GM03348 (cell line): ENCODE measurements at regions not wholly inside any gene's neighbourhood (a gene's known extent, or its start where the extent isn't known, plus 50 kb on each side); places are given as distances from the start of the nearest gene placed in this dataset.

ENCODE experiments used
- DNase-seq: peaks from one replicate; pipeline ENCODE4 v3.0.0; 2012; ENCODE audit warnings: low spot score

DNA sequence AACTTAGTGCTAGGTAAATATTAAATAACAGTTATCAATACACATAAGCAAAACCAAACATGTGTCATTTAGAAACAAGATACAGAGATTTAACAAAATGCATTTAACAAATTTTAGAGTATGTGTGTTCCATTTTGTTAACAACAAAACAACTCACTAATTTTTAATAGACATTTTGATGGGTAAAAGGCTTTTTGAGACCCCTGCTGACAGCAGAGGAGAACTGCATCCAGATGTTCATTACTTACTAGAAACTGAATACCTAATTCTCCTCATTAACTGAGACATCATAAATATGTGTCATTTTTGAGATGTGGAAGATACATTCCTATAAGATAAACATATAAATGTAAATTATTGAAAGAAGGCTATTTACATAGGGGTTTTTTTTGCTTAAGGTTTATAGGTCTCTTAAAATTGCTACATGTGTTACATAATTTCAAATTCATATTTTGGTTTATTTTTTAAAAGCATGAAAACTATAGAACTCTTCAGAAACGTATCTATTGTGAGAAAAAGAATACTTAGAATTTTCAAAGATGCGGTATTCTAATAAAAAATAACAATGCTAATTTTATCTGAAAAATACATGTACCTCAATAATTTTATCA is 1009.8 kb downstream of the TUSC7 start:
- peak; percentile 44 for DNase-seq

DNA sequence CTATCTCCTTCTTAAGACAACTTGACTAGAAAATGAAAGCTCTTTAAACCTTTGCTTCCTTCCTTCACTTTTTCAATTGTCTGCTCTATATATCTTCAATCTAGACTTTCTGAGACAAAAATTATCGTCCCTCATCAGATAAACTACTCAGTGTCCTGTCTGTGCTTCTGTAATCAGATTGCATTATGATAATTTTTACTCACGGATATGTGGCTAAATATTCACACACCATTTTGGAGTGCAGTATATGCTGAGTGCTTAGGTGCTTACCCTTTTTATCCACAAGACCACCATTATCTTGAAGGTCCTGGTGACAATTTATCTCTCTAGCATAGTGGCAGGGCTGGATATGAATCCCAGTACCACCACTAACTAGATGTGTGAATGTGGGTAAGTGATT is 1012.3 kb downstream of the TUSC7 start:
- DNase-seq: no peak

DNA sequence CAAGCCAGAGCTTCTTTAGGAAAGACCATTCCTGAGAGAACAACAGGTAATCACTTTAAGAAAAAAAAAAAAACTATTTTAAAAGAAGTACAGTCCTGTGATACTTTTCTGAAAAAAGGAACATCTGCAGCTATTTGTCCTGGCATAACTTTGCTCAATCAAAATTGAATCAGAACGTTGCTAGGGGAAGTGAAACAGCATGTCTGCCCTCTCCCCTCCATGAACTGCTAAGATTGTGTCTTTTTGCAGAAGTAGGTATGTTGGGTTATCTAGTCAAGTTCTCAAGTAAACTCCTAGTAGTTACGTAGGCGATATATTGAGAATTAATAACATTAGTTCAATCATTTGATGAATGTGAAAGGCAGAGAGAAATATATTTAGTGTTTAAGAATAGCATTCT is 1013.3 kb downstream of the TUSC7 start:
- DNase-seq: no peak

DNA sequence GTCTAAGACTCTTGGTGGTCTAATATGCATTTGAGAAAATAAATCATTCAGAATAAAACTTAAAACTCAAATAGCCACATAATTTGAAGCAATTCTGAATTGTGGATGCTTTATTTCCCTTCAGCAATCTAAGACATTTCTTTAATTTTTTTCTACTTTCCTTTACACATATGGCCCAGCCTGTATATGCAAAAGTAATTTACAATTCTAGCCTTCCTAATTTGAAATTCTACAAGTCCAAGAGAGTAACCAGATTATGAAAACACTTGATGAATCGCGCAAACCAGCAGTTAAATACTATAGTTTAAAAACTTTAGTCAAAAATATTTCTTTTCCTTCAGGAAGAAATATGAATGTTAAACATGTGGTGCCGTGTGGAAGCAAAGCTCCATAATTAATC is 1014.2 kb downstream of the TUSC7 start:
- no peak for DNase-seq

GRCh38 chr3:117725314-117725713 is 1015.7 kb downstream of the TUSC7 start:
- no peak for DNase-seq

DNA sequence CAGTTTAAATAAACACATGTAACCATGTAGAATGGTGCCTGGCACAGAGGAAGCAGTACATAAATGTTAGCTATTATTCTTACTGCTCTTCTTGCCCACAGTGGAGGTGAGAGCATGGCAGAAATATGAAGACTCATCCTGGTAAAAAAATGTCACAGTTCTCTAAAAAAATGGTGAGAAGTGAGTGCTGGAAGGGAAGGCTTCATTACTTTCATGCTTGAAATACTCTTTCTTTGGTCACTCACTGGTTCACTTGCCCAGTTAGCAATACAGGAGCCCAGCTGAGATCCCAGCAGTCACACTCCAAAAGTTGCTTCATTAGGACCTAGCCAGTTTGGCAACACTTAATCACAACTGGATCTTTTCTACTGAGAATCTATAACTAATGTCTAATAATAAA is 1017.2 kb downstream of the TUSC7 start:
- DNase-seq: no peak

DNA sequence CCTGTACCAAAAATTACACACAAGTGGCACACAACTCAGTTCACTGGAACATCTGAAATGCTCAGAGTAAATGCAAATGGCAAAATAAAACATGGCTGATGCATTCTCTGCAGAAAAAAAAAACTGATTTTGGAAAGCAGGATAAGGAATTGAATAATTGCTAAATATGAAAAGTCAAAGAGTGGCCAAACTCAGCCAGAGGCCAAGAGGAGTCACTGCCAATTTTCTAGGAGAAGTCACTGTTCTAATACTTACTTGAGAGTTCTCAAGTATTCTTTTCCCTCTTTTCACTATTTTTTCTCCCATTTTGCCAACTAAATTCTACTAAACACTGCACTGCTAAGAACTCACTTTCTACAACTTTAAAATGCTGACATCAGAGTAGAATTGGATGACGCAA is 1018.6 kb downstream of the TUSC7 start:
- no peak for DNase-seq

DNA sequence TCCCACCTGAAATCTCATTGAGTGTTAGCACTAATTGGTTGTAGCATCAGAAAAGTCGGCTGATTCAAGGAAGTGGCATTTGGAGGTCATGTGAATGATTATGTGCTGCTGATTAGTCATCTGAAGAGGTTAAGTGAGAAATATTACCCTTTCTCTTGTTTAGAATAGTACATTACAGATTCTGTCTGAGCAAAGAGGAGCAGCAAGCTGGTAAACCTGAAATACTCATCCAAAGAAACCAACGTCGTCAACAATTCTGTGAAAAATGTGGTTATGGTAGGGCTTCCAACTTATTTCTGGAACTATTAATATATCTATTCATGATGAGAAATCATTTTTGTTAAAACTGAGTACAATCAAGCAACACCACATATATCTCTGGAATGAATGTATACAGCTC is 1024.9 kb downstream of the TUSC7 start:
- peak; percentile 4 for DNase-seq

DNA sequence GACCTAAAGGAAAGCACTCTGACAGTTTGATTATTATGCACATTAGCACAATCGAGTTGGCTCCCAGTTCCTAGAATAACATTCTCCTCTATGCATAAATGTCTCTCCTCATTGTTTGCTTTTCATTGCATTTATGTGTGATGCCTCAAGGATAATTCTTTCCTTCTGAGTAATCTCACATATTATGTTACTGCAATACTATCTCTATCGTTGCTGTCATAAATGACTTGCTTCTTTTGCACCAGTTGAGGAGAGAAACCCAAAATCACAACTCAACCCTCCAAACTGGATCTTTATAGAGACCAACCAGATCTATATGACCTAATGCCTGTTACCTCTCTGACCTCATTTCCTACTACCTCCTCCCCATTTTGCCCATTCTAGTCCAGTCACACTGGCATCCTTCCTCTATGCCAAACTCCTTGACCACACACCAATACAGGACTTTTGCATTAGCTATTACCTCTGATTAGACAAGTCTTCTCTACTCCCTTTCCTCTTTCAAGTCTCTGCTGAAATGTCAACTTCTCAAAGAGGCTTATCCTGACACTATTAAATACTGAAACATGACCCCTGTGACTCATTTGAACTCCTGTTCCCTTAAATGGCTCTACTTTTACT is 1026.0 kb downstream of the TUSC7 start:
- peak; percentile 33 for DNase-seq

DNA sequence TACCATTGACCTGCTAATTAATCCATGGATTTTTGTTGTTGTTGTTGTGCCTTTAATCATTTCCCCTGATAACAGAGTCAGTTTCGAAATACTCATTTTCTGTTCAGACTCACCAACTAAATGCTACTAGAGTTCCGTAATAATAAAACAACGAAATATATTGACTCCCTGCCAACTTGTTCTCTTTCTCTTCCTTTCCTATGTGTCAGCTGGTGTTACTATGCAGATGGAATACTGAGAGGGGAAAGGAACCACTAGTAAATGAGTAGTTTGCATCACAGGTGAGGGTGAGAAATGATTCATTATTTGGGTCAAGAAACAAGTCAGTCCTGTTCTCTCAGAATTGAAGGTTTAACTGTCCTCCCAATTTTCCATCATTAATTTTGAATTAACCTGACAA is 1027.3 kb downstream of the TUSC7 start:
- no peak for DNase-seq

- no peak for DNase-seq
Observed at GRCh38 chr3:117743993-117744392, 1034.4 kb downstream of the TUSC7 start.

DNA sequence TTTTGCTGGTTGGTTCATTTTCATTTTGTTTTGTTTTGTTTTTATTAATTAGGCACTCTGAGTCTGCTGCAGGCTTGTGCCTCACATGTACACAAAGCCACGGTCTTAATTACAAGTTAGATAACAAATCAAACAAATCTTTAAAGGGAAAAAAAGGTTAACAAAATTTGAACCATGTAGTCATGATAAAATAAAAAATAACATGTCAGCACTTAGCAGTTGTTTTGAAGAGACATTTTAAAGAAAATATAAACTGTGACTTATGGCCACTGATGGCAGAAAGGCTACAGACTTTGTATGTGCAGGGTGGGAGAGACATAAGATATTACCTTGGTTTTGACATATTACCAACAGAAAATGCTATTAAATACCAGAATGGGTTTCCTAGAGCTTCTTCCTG is 1035.4 kb downstream of the TUSC7 start:
- no peak for DNase-seq

GRCh38 chr3:117745516-117745915 is 1035.9 kb downstream of the TUSC7 start:
- DNase-seq: no peak

DNA sequence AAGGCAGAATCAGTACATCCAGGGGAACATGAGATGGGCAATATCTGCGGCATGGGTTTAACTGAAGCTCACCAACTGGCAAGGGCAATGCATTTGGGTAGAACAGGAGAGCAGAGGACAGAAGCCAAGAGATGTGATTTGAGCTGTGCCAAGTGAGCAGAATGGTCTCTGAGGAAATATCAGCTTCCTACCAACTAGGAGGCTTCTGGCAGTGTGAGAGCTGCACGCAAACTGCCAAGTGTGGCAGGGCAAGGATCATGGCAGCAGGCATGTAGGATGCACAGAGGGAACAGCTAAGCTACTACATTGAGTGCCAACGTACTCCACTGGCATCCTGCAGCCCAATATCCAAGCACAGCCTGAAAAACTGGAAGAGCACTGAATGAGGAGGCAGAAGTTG is 1036.5 kb downstream of the TUSC7 start:
- DNase-seq: no peak

DNA sequence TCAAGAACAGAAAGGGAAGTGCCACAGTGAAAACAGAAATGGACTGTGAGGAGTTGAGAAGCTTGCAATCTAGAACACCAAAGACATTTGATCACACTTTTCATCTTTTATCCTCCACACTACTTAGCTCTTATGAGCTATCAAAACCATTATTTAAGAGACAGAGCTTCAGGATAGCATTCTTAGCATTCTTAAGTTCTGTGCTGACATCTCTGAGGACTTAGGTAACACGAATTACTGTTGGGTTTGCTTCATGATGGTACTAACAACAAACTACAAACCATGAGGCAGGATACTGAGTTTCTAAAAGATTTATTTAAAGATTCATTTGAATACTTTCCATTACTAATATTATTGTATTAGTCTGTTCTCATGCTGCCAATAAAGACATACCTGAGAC is 1038.6 kb downstream of the TUSC7 start:
- no peak for DNase-seq

DNA sequence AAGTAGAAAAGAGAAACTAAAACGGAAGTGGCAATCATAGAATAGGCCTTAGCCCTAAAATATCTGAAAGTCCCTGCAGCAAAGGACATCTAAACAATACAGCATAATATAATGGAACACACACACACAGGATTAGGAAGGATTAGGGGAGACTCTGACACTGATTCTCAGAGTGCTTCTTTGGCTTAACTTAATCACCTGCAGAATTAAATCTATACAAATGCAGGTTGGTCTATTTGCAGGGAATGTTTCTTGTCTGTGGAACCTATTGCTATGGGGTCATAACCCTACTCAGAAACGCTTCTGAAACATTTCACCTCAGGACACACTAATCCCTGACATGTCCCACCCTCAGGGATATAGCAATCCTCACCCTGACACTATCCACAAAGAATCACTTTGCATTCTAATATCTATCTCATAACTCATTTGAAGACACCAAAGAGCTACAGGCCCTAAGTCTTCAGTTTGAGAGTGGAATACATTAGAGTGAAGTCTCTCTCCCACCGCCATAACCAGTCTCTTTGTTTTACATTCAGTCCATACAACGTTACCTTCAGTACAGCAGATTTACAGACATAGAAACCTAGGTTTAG is 1041.2 kb downstream of the TUSC7 start:
- no peak for DNase-seq

DNA sequence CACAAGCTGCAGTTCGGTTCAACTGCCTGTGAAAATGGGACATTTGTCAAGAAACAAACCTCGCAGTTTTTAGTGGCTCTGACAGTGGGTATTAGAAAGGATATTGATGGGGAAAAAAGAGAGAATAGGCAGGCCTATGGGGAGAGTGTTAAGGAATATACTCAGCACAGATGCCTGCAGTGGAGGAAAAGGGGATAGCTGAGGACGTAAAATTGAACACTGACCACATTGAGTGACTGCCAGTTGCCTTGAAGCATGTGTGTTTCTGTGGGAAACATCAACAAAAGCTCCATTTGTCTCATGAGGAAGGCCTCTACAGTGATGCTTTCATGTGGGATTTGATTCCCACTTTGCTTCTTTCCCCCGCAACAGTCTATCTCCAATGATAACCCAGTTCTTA is 1042.1 kb downstream of the TUSC7 start:
- DNase-seq: no peak

GRCh38 chr3:117752984-117753717 is 1043.6 kb downstream of the TUSC7 start:
- peak; percentile 31 for DNase-seq

DNA sequence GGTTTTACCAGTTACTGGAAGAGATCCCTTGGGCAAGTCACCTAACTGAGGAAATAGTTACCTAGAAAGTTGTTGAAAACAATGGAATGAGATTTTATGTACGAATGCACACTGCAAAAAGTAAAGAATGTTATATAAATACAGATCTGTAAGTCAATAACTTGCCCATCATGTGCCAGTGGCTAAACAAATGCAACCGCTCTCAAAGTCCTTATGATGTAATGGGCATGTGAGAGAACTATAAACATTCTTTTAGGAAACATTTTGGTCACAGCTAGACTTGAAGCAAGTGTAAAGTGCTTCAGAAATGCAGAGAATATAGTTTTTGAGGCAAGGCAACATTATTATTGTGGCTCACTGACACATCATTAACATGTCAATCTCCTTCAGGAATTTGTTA is 1044.5 kb downstream of the TUSC7 start:
- DNase-seq: no peak

DNA sequence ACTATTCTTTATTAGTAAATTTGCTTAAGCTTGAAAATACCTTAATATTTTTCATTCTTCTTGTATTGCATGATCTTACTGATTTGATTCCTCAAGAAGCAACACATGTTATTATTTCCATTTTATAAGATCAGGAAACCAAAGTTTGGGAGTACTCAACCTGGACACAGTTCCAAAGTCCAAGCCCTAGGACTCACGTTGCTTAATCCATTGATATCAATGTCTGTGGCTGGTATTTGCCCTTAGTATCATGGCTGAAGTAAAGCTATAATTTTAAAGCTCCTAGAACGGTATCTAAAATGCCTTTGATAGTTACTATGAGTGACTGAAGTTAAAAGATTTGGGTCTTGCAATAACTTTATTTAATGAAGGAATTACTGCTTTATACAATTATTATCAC is 1045.3 kb downstream of the TUSC7 start:
- DNase-seq: no peak

GRCh38 chr3:117756563-117756962 is 1047.0 kb downstream of the TUSC7 start:
- no peak for DNase-seq

DNA sequence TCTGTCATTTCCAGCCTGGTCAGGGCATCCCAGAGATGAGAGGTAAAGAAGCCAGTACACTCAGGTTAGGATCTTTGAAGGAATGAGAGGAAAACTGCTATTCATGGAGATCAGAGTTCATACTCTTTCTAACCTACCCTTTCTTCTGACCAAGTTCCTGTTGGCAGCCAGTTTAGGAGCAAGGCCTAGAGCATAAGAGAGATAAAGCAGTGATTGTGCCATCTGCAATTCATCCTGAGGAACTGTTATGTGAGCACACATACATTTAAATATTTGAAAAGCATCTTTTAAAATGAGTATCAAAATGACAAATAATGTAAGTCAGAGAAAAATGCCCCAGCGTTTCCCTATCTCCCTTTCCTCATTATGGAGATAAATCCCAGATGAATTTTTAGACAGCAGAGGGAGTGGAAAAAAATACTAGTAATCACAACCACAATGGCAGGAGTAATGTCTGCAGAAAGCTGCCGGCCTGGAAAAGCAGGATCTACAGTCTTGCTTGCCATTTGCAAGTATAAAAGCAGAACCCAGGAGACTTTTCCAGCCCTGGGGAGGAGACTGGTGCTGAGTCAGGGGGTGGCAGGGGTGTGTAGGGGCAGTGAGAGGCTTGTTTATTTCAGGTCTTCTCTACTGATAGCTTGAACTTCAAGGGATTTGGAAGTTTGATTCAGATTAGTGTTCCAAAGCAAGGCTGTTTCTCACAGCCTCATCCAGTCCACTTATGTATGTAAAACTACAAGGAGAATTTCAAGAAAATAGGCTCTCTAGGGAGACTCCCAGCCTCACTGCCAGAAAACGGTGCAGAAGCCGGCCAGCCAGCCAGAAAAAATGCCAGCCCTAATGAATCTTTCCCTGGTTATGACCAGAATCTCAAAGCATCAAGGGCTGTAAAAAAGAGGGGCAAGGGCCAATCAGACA is 1052.4 kb downstream of the TUSC7 start:
- no peak for DNase-seq
